ENCODE measurements at regions not wholly inside any gene's neighbourhood (a gene's known extent, or its start where the extent isn't known, plus 50 kb on each side); places are given as distances from the start of the nearest gene placed in this dataset.

GRCh38 chr10:123269017-123269552 lies 114.9 kb downstream of the BUB3 start:
- TF ChIP-seq EZH2 (IDR thresholded peaks at IDR 0.05; ENCODE audit: low read length) (no peak), CTCF (optimal IDR thresholded peaks at IDR 0.05 in 1 of 3, IDR thresholded peaks at IDR 0.05 in 1 of 3, conservative IDR thresholded peaks at IDR 0.05 in 1 of 3; ENCODE audit: extremely low read depth in 1 of 3, insufficient read depth in 2 of 3, low read length in 3 of 3) (no peak)
- FAIRE-seq (no peak), DNase-seq (ENCODE audit: low read depth, low spot score) (no peak)
- Histone ChIP-seq H3K27me3 (ENCODE audit: control insufficient read depth, extremely low read depth, insufficient read depth, low read length) (no peaks in the 10 kb centered on the region), H3K27ac (ENCODE audit: control insufficient read depth, insufficient read depth, low read length) (no peak overlapping the region), H3K9me3 (ENCODE audit: control insufficient read depth, low read depth, low read length) (no peaks in the 10 kb centered on the region), H3K4me2 (ENCODE audit: control insufficient read depth, extremely low read depth, insufficient read depth, low read depth, low read length) (no peak overlapping the region), H3K9me1 (ENCODE audit: control insufficient read depth, extremely low read depth, insufficient read depth, low read length) (no peaks in the 10 kb centered on the region), H3K36me3 (ENCODE audit: control insufficient read depth in 2 of 2, extremely low read depth in 1 of 2, insufficient read depth in 2 of 2, low read length in 2 of 2) (no peaks in the 10 kb centered on the region), H3K9ac (ENCODE audit: control insufficient read depth, extremely low read depth, insufficient read depth, low read length) (no peak overlapping the region), H3K4me3 (ENCODE audit: control insufficient read depth in 2 of 3, extremely low read depth in 1 of 3, insufficient read depth in 2 of 3, low read depth in 1 of 3, low read length in 3 of 3) (no peak overlapping the region), H3K4me1 (ENCODE audit: control insufficient read depth, extremely low read depth, insufficient read depth, low read length) (no peaks in the 10 kb centered on the region), H4K20me1 (ENCODE audit: control insufficient read depth, extremely low read depth, insufficient read depth, low read length) (no peaks in the 10 kb centered on the region), H3K79me2 (ENCODE audit: control insufficient read depth, insufficient read depth, low read length) (no peaks in the 10 kb centered on the region), H2AFZ (ENCODE audit: control insufficient read depth, low read length) (no peak overlapping the region)
- dilution Hi-C loops (cut with MboI; ENCODE audit: extremely low pct_ligation_motif_present, low sequenced_read_pairs): no loop called here

DNA sequence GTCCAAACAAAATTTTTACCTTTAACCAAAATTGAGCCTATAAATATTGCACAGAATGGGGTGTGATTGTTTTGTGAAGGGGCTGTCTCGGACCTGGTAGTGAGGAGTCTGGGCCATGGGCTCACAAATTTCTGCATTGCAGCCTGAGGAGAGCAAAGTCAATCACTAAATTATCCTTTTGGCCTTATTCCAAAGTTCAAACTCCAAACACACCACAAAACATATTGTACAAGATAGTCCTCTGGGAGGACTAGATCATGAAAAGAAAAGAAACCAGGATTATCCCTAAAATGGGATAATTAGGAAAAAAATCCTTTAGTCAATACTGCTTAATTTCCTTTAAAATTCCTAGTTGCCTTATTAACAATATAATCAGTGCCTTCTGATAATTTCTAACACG lies 115.5 kb downstream of the BUB3 start:
- FAIRE-seq: no peak

GRCh38 chr10:123270221-123270620 lies 116.0 kb downstream of the BUB3 start:
- no peak overlapping the region for H3K9ac ChIP-seq (ENCODE audit: control insufficient read depth, extremely low read depth, insufficient read depth, low read length)
- DNase-seq (ENCODE audit: low read depth, low spot score) (no peak), FAIRE-seq (no peak)
- no peak overlapping the region for H3K4me3 ChIP-seq (ENCODE audit: control insufficient read depth in 2 of 3, extremely low read depth in 1 of 3, insufficient read depth in 2 of 3, low read depth in 1 of 3, low read length in 3 of 3)
- dilution Hi-C loops (cut with MboI; ENCODE audit: extremely low pct_ligation_motif_present, low sequenced_read_pairs): no loop called here
- H3K9me3 ChIP-seq (ENCODE audit: control insufficient read depth, low read depth, low read length): no peaks in the 10 kb centered on the region
- H3K79me2 ChIP-seq (ENCODE audit: control insufficient read depth, insufficient read depth, low read length): no peaks in the 10 kb centered on the region
- H4K20me1 ChIP-seq (ENCODE audit: control insufficient read depth, extremely low read depth, insufficient read depth, low read length): no peaks in the 10 kb centered on the region
- H2AFZ ChIP-seq (ENCODE audit: control insufficient read depth, low read length): no peak overlapping the region
- no peaks in the 10 kb centered on the region for H3K9me1 ChIP-seq (ENCODE audit: control insufficient read depth, extremely low read depth, insufficient read depth, low read length)
- peaks cover 3% of the 10 kb centered on the region for H3K27me3 ChIP-seq (ENCODE audit: control insufficient read depth, extremely low read depth, insufficient read depth, low read length)
- no peak overlapping the region for H3K27ac ChIP-seq (ENCODE audit: control insufficient read depth, insufficient read depth, low read length)
- no peaks in the 10 kb centered on the region for H3K36me3 ChIP-seq (ENCODE audit: control insufficient read depth in 2 of 2, extremely low read depth in 1 of 2, insufficient read depth in 2 of 2, low read length in 2 of 2)
- H3K4me2 ChIP-seq (ENCODE audit: control insufficient read depth, extremely low read depth, insufficient read depth, low read depth, low read length): no peak overlapping the region
- TF ChIP-seq CTCF (optimal IDR thresholded peaks at IDR 0.05 in 1 of 3, IDR thresholded peaks at IDR 0.05 in 1 of 3, conservative IDR thresholded peaks at IDR 0.05 in 1 of 3; ENCODE audit: extremely low read depth in 1 of 3, insufficient read depth in 2 of 3, low read length in 3 of 3) (no peak), EZH2 (IDR thresholded peaks at IDR 0.05; ENCODE audit: low read length) (no peak)
- H3K4me1 ChIP-seq (ENCODE audit: control insufficient read depth, extremely low read depth, insufficient read depth, low read length): no peaks in the 10 kb centered on the region

More for the DNA sequence above, 115.5 kb downstream of the BUB3 start:
- no peak overlapping the region for H3K4me2 ChIP-seq (ENCODE audit: control insufficient read depth, extremely low read depth, insufficient read depth, low read depth, low read length)
- no peaks in the 10 kb centered on the region for H3K9me3 ChIP-seq (ENCODE audit: control insufficient read depth, low read depth, low read length)
- dilution Hi-C loops (cut with MboI; ENCODE audit: extremely low pct_ligation_motif_present, low sequenced_read_pairs): no loop called here
- H4K20me1 ChIP-seq (ENCODE audit: control insufficient read depth, extremely low read depth, insufficient read depth, low read length): no peaks in the 10 kb centered on the region
- H3K4me1 ChIP-seq (ENCODE audit: control insufficient read depth, extremely low read depth, insufficient read depth, low read length): no peaks in the 10 kb centered on the region
- no peak overlapping the region for H3K9ac ChIP-seq (ENCODE audit: control insufficient read depth, extremely low read depth, insufficient read depth, low read length)
- no peaks in the 10 kb centered on the region for H3K27me3 ChIP-seq (ENCODE audit: control insufficient read depth, extremely low read depth, insufficient read depth, low read length)
- H3K9me1 ChIP-seq (ENCODE audit: control insufficient read depth, extremely low read depth, insufficient read depth, low read length): no peaks in the 10 kb centered on the region
- no peaks in the 10 kb centered on the region for H3K36me3 ChIP-seq (ENCODE audit: control insufficient read depth in 2 of 2, extremely low read depth in 1 of 2, insufficient read depth in 2 of 2, low read length in 2 of 2)
- TF ChIP-seq EZH2 (IDR thresholded peaks at IDR 0.05; ENCODE audit: low read length): no peak
- no peak overlapping the region for H3K4me3 ChIP-seq (ENCODE audit: control insufficient read depth in 2 of 3, extremely low read depth in 1 of 3, insufficient read depth in 2 of 3, low read depth in 1 of 3, low read length in 3 of 3)
- H2AFZ ChIP-seq (ENCODE audit: control insufficient read depth, low read length): no peak overlapping the region
- no peak overlapping the region for H3K27ac ChIP-seq (ENCODE audit: control insufficient read depth, insufficient read depth, low read length)
- no peak for DNase-seq (ENCODE audit: low read depth, low spot score)
- H3K79me2 ChIP-seq (ENCODE audit: control insufficient read depth, insufficient read depth, low read length): no peaks in the 10 kb centered on the region
